Esophagus muscularis mucosa (tissue), 3 donors: ENCODE measurements at regions not wholly inside any gene's neighbourhood (a gene's known extent, or its start where the extent isn't known, plus 50 kb on each side); places are given as distances from the start of the nearest gene placed in this dataset.

ENCODE experiments used
- CTCF ChIP-seq, 3 experiments: fragments of 200-600 bp in 2 of 3; fragments of 450-650 bp in 1 of 3; sonication (generic) in 2 of 3; IDR thresholded peaks; one replicate each; pipeline ENCODE4 v1.5.1; 2017 to 2019; ENCODE audit warnings: antibody characterized with exemption in 3 of 3, mild to moderate bottlenecking in 2 of 3, moderate library complexity in 1 of 3
- POLR2A ChIP-seq: fragments of 450-650 bp; IDR thresholded peaks from one replicate; pipeline ENCODE4 v1.6.1; 2017; ENCODE audit warnings: antibody characterized with exemption, moderate library complexity, mild to moderate bottlenecking, low read depth

- TF ChIP-seq CTCF (IDR thresholded peaks at IDR 0.05) (no peak), POLR2A (no peak)
Measured at GRCh38 chr9:99345451-99345850, 123.4 kb downstream of the SEC61B start.
